IPS-18a (cell line): ENCODE measurements at regions not wholly inside any gene's neighbourhood (a gene's known extent, or its start where the extent isn't known, plus 50 kb on each side); places are given as distances from the start of the nearest gene placed in this dataset.

Experiments
- H3K27ac ChIP-seq: one replicate; pipeline ENCODE4 v1.5.1; 2013; ENCODE audit warnings: low read length
- H3K27me3 ChIP-seq: one replicate; pipeline ENCODE4 v1.6.1; 2013; ENCODE audit warnings: mild to moderate bottlenecking, low read length; ENCODE audit not compliant: control insufficient read depth, insufficient read depth
- H3K36me3 ChIP-seq: one replicate; pipeline ENCODE4 v1.6.1; 2013; ENCODE audit warnings: low read depth, low read length; ENCODE audit not compliant: control insufficient read depth
- H3K4me1 ChIP-seq: one replicate; pipeline ENCODE4 v1.6.1; 2013; ENCODE audit warnings: low read depth, low read length; ENCODE audit not compliant: control insufficient read depth
- H3K4me3 ChIP-seq: one replicate; pipeline ENCODE4 v1.5.1; 2013; ENCODE audit warnings: low read length
- H3K9ac ChIP-seq: one replicate; pipeline ENCODE4 v1.6.1; 2013; ENCODE audit warnings: mild to moderate bottlenecking, low read length, moderate library complexity
- H3K9me3 ChIP-seq: one replicate; pipeline ENCODE4 v1.6.1; 2013; ENCODE audit warnings: low read depth, low read length; ENCODE audit not compliant: control insufficient read depth

- no peaks in the 10 kb centered on the region for H3K27me3 ChIP-seq
- no peaks in the 10 kb centered on the region for H3K36me3 ChIP-seq
- no peak overlapping the region for H3K27ac ChIP-seq
- H3K4me3 ChIP-seq = no peak overlapping the region
- no peaks in the 10 kb centered on the region for H3K9me3 ChIP-seq
- no peak overlapping the region for H3K9ac ChIP-seq
- no peaks in the 10 kb centered on the region for H3K4me1 ChIP-seq
Measured at GRCh38 chr3:147195887-147196286, 210.5 kb downstream of the ZIC4 start.

DNA sequence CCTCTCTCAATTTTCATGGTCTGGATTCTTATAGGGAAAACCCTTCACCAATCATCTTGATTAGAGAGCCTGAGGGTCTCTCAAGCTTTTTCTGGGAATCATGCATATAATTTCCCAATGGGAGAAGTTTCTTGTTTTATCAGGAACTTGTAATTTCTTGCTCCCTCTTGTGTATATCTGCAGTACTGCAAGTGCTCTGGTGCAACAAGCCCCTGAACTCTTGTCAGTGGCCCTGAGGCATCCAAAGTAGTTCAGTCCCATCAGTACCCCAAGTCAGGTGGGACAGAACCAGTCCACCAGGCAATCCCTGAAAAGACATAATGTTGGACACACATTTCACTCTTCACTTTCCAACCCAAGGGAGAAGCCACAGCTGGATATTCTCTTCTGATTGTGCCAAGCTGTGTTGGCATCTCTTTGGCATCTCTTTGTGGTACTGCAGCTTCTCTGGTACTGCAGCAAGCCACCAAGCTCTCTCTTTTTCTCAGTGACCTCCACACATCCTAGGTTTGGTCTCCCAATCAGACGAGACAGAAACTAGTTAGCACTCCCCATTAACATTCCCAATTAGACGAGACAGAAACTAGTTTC, 214.5 kb downstream of the ZIC4 start:
- no peak overlapping the region for H3K27ac ChIP-seq
- H3K36me3 ChIP-seq = no peaks in the 10 kb centered on the region
- no peak overlapping the region for H3K9ac ChIP-seq
- peaks cover 4% of the 10 kb centered on the region for H3K9me3 ChIP-seq
- H3K27me3 ChIP-seq = no peaks in the 10 kb centered on the region
- H3K4me3 ChIP-seq = no peak overlapping the region
- H3K4me1 ChIP-seq = no peaks in the 10 kb centered on the region

GRCh38 chr3:147189016-147189415, 217.3 kb downstream of the ZIC4 start:
- Histone ChIP-seq H3K27ac (no peak overlapping the region), H3K36me3 (no peaks in the 10 kb centered on the region), H3K27me3 (no peaks in the 10 kb centered on the region), H3K4me3 (no peak overlapping the region), H3K9ac (no peak overlapping the region), H3K4me1 (no peaks in the 10 kb centered on the region), H3K9me3 (peaks cover 4% of the 10 kb centered on the region)

- H3K9me3 ChIP-seq = peaks cover 4% of the 10 kb centered on the region
- H3K4me3 ChIP-seq = no peak overlapping the region
- no peaks in the 10 kb centered on the region for H3K4me1 ChIP-seq
- H3K27me3 ChIP-seq = no peaks in the 10 kb centered on the region
- H3K36me3 ChIP-seq = no peaks in the 10 kb centered on the region
- no peak overlapping the region for H3K9ac ChIP-seq
- H3K27ac ChIP-seq = no peak overlapping the region
Measured at GRCh38 chr3:147187687-147188086, 218.7 kb downstream of the ZIC4 start.

- peaks cover 4% of the 10 kb centered on the region for H3K9me3 ChIP-seq
- H3K27me3 ChIP-seq = no peaks in the 10 kb centered on the region
- no peak overlapping the region for H3K27ac ChIP-seq
- no peak overlapping the region for H3K9ac ChIP-seq
- H3K36me3 ChIP-seq = no peaks in the 10 kb centered on the region
- H3K4me1 ChIP-seq = no peaks in the 10 kb centered on the region
- no peak overlapping the region for H3K4me3 ChIP-seq
Measured at GRCh38 chr3:147185781-147186180, 220.6 kb downstream of the ZIC4 start.

DNA sequence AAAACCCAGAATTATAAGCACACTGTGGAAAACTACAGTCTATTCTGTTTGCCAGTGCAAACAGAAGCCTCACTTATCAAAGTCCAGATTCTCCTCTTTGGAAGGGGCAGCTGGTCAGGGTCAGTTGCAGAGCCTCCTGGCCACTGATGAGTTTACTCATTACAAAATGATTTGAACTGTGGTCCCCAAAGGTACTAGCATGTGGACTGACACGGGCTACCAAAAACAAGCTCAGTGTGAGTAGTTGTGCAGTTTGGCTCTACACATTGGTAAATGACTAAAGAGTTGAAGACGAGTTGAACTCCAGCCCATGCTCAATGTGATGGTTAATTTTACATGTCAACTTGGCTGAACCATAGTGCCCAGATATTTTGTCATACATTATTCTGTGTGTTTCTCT, 221.5 kb downstream of the ZIC4 start:
- Histone ChIP-seq H3K27me3 (no peaks in the 10 kb centered on the region), H3K4me3 (no peak overlapping the region), H3K4me1 (no peaks in the 10 kb centered on the region), H3K9ac (no peak overlapping the region), H3K9me3 (no peaks in the 10 kb centered on the region), H3K36me3 (no peaks in the 10 kb centered on the region), H3K27ac (no peak overlapping the region)

DNA sequence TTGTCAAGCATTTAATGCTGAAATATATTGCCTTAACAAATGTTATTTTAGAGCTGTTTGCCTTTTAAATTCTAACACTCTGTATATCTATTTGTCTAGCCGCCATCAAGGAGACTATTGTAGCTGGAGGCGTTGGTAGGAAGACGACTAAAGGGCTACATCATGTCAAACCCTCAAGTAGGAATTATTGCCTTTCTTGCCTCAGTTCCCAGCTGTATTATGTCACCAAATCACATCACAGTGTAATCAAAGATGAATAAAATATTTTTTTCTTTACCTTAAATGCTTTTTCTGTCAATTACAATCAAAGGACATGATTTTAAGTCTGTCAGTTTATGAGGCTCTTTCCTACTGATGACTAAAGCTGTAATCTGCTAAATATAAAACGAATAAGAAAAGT, 233.1 kb downstream of the ZIC4 start:
- Histone ChIP-seq H3K36me3 (no peaks in the 10 kb centered on the region), H3K9me3 (no peaks in the 10 kb centered on the region), H3K4me3 (no peak overlapping the region), H3K27me3 (no peaks in the 10 kb centered on the region), H3K27ac (no peak overlapping the region), H3K4me1 (no peaks in the 10 kb centered on the region), H3K9ac (no peak overlapping the region)

GRCh38 chr3:147162743-147163142, 243.6 kb downstream of the ZIC4 start:
- no peak overlapping the region for H3K4me3 ChIP-seq
- H3K4me1 ChIP-seq = no peaks in the 10 kb centered on the region
- no peak overlapping the region for H3K9ac ChIP-seq
- H3K27ac ChIP-seq = no peak overlapping the region
- no peaks in the 10 kb centered on the region for H3K27me3 ChIP-seq
- H3K9me3 ChIP-seq = no peaks in the 10 kb centered on the region
- no peaks in the 10 kb centered on the region for H3K36me3 ChIP-seq

- Histone ChIP-seq H3K9ac (no peak overlapping the region), H3K36me3 (no peaks in the 10 kb centered on the region), H3K4me3 (no peak overlapping the region), H3K4me1 (no peaks in the 10 kb centered on the region), H3K27ac (no peak overlapping the region), H3K27me3 (no peaks in the 10 kb centered on the region), H3K9me3 (no peaks in the 10 kb centered on the region)
Measured at GRCh38 chr3:147161833-147162232, 244.5 kb downstream of the ZIC4 start.

- Histone ChIP-seq H3K36me3 (no peaks in the 10 kb centered on the region), H3K27ac (no peak overlapping the region), H3K9ac (no peak overlapping the region), H3K9me3 (no peaks in the 10 kb centered on the region), H3K4me1 (no peaks in the 10 kb centered on the region), H3K4me3 (no peak overlapping the region), H3K27me3 (no peaks in the 10 kb centered on the region)
Measured at GRCh38 chr3:147160984-147161383, 245.4 kb downstream of the ZIC4 start.

GRCh38 chr3:147159141-147159540, 247.2 kb downstream of the ZIC4 start:
- no peaks in the 10 kb centered on the region for H3K27me3 ChIP-seq
- no peaks in the 10 kb centered on the region for H3K9me3 ChIP-seq
- H3K9ac ChIP-seq = no peak overlapping the region
- H3K27ac ChIP-seq = no peak overlapping the region
- H3K4me3 ChIP-seq = no peak overlapping the region
- H3K4me1 ChIP-seq = no peaks in the 10 kb centered on the region
- no peaks in the 10 kb centered on the region for H3K36me3 ChIP-seq

DNA sequence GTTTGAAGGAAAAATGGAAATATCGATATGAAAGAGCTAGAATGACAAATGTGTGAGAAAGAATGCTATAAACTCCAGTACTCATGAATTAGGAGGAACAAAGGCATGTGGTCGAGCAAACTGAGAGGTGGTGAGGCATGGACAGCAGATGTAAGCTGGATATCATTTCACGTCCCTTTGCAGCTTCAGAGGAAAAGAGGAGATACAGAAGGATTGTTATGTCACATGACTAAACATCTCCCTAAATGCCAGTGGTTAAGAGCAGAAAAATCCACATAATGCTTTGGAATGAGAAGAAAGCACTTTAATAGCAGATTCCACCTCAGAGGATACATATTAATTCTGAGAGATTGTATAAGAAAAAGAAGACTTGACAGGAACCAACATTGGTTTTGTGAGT, 248.7 kb downstream of the ZIC4 start:
- Histone ChIP-seq H3K36me3 (no peaks in the 10 kb centered on the region), H3K9me3 (no peaks in the 10 kb centered on the region), H3K4me1 (no peaks in the 10 kb centered on the region), H3K27ac (no peak overlapping the region), H3K27me3 (no peaks in the 10 kb centered on the region), H3K4me3 (no peak overlapping the region), H3K9ac (no peak overlapping the region)
